K562 (cell line): ENCODE measurements at regions not wholly inside any gene's neighbourhood (a gene's known extent, or its start where the extent isn't known, plus 50 kb on each side); places are given as distances from the start of the nearest gene placed in this dataset.
A peak's percentile ranks its signal among the peaks of the same experiment; 100 is the strongest.

Experiments
- ATAC-seq: fragments of 200-7000 bp; cut with Tn5 transposase; 3 replicates; pipeline ENCODE4 v1.9.1; 2020; ENCODE audit warnings: moderate library complexity
- BruUV-seq: library from RNA; stranded (reverse); fragments of 400-500 nt; replicated peaks from 2 replicates; lab custom pipeline; 2021; lab: Mats Ljungman, UMichigan
- CTCF ChIA-PET: fragments of 300-600 bp; formaldehyde crosslinking; extraction: SDS; loops from one replicate; lab custom pipeline; 2021; ENCODE audit warnings: low intra/inter-chr PET ratio; lab: Yijun Ruan, JAX
- POLR2A ChIA-PET: fragments of 300-600, 350-650 bp; sonication (Branson Sonifier 250); formaldehyde crosslinking; extraction: SDS; loops from one replicate; lab custom pipeline; 2021; ENCODE audit warnings: antibody characterized with exemption, inconsistent platforms; lab: Yijun Ruan, JAX
- DNase-seq, 4 experiments: peaks; one replicate each; pipeline versions ENCODE4 v3.0.0 to v3.0.0-alpha.2; 2011 to 2018; ENCODE audit warnings: low spot score in 3 of 4, mixed read lengths in 3 of 4; ENCODE audit errors: extremely low read depth in 1 of 4
- FAIRE-seq: peaks from 2 replicates; lab custom pipeline; 2011; peaks lifted over from hg19 to GRCh38; lab: Jason Lieb, UNC
- H2AFZ ChIP-seq: 2 replicates; pipeline ENCODE4 v1.6.0; 2011; ENCODE audit warnings: low read depth, low read length, control low read depth, inconsistent platforms
- H3K27ac ChIP-seq: fragments of 200-600 bp; 3 replicates; pipeline ENCODE4 v1.8.0; 2011; ENCODE audit warnings: low read depth, mild to moderate bottlenecking, control low read depth, inconsistent platforms, low read length, moderate library complexity, mixed read lengths; ENCODE audit errors: extremely low read depth
- H3K27me3 ChIP-seq, 2 experiments: fragments of 300-600 bp in 1 of 2; 2 replicates in 1 of 2; 3 replicates in 1 of 2; pipeline versions ENCODE4 v1.6.0 to v1.8.0; 2011; ENCODE audit warnings: inconsistent platforms in 2 of 2, low read length in 2 of 2, mild to moderate bottlenecking in 1 of 2, mixed read lengths in 1 of 2, moderate library complexity in 1 of 2; ENCODE audit not compliant: control insufficient read depth in 2 of 2, insufficient read depth in 2 of 2
- H3K36me3 ChIP-seq: fragments of 300-600 bp; 3 replicates; pipeline ENCODE4 v1.8.0; 2011; ENCODE audit warnings: mild to moderate bottlenecking, low read length, inconsistent platforms; ENCODE audit not compliant: control insufficient read depth, insufficient read depth
- H3K4me1 ChIP-seq, 2 experiments: fragments of 200-600 bp in 1 of 2; replicated peaks in 1 of 2; 2 replicates in 1 of 2; 3 replicates in 1 of 2; pipeline versions ENCODE4 v1.5.1 to v1.8.0; 2011; ENCODE audit warnings: inconsistent platforms in 2 of 2, low read length in 2 of 2, mild to moderate bottlenecking in 1 of 2, mixed read lengths in 1 of 2, moderate library complexity in 1 of 2; ENCODE audit not compliant: control insufficient read depth in 2 of 2, insufficient read depth in 2 of 2
- H3K4me2 ChIP-seq: 2 replicates; pipeline ENCODE4 v1.6.1; 2011; ENCODE audit warnings: low read length, control low read depth, inconsistent platforms, mixed read lengths; ENCODE audit not compliant: insufficient read depth
- H3K4me3 ChIP-seq: fragments of 200-600 bp; sonication (generic), shearing (Covaris generic); 2 replicates; pipeline ENCODE4 v1.5.1; 2016; ENCODE audit warnings: control low read depth, inconsistent platforms
- H3K79me2 ChIP-seq: fragments of 200-600 bp; 3 replicates; pipeline ENCODE4 v1.8.0; 2011; ENCODE audit warnings: low read length, inconsistent platforms; ENCODE audit not compliant: control insufficient read depth, insufficient read depth
- H3K9ac ChIP-seq, 2 experiments: 2 replicates each; pipeline versions ENCODE4 v1.6.0 to v1.6.1; 2011; ENCODE audit warnings: low read depth in 2 of 2, low read length in 2 of 2, control low read depth in 1 of 2, inconsistent platforms in 1 of 2, mild to moderate bottlenecking in 1 of 2, mixed read lengths in 1 of 2; ENCODE audit not compliant: insufficient read depth in 1 of 2
- H3K9me1 ChIP-seq: one replicate; pipeline ENCODE4 v1.6.0; 2011; ENCODE audit warnings: inconsistent platforms, mild to moderate bottlenecking, low read length, moderate library complexity; ENCODE audit not compliant: control insufficient read depth, insufficient read depth
- H3K9me3 ChIP-seq: replicated peaks from 2 replicates; pipeline ENCODE4 v1.5.1; 2011; ENCODE audit warnings: low read depth, low read length, inconsistent platforms; ENCODE audit not compliant: control insufficient read depth, insufficient read depth
- H4K20me1 ChIP-seq: replicated peaks from 2 replicates; pipeline ENCODE4 v1.6.1; 2011; ENCODE audit warnings: low read length, inconsistent platforms, mixed read lengths; ENCODE audit not compliant: control insufficient read depth, insufficient read depth
- BCLAF1 ChIP-seq, 2 experiments: fragments of 450-650 bp in 1 of 2; IDR thresholded peaks; 2 replicates each; pipeline ENCODE4 v1.6.1; 2011 to 2017; ENCODE audit warnings: low read depth in 2 of 2, antibody characterized with exemption in 1 of 2, borderline replicate concordance in 1 of 2, low read length in 1 of 2, mild to moderate bottlenecking in 1 of 2, mixed read lengths in 1 of 2; ENCODE audit not compliant: control insufficient read depth in 1 of 2
- RAD21 ChIP-seq, 2 experiments: fragments of 250-450 bp in 1 of 2; fragments of 450-650 bp in 1 of 2; sonication (Bioruptor Pico) in 1 of 2; formaldehyde crosslinking in 1 of 2; IDR thresholded peaks in 1 of 2; conservative IDR thresholded peaks in 1 of 2; 2 replicates each; pipeline versions ENCODE4 v1.4.0 to v1.8.0; 2020 to 2022; ENCODE audit warnings: mild to moderate bottlenecking in 2 of 2, moderate library complexity in 1 of 2
- ZNF134 ChIP-seq: fragments of 250-450 bp; sonication (Bioruptor Pico); conservative IDR thresholded peaks from 2 replicates; pipeline ENCODE4 v1.4.0; 2020
- WGBS: fragments of 100-300 bp; shearing (Covaris generic); methylation state at CpG from one replicate; pipeline ENCODE4 v1.1.6; 2016; ENCODE audit warnings: low coverage, mixed read lengths; ENCODE audit not compliant: insufficient coverage; ENCODE audit errors: missing lambda C conversion rate; 5-methylcytosine and 5-hydroxymethylcytosine counted together
- in situ Hi-C: fragments of 300-500 bp; cut with MboI; formaldehyde crosslinking; loops from 4 replicates; pipeline ENCODE4 v1.15.0; 2018; ENCODE audit warnings: inconsistent platforms, mixed read lengths
- intact Hi-C: fragments of 100-400 bp; cut with micrococcal nuclease; formaldehyde crosslinking; loops from 2 replicates; pipeline ENCODE4 v1.14.2; 2022
- TF ChIP-seq, protein P1 (sequence below), 3 experiments: IDR thresholded peaks in 2 of 3; conservative IDR thresholded peaks in 1 of 3; 2 replicates each; pipeline ENCODE4 v1.5.1; 2011 to 2012; ENCODE audit warnings: low read length in 3 of 3, mild to moderate bottlenecking in 3 of 3, control low read depth in 2 of 3, improper control_type of control experiment in 1 of 3, inconsistent platforms in 1 of 3, low read depth in 1 of 3, mixed read lengths in 1 of 3, moderate library complexity in 1 of 3; ENCODE audit not compliant: insufficient read depth in 2 of 3
- TF ChIP-seq, protein P2 (sequence below), 2 experiments: fragments of 450-650 bp; formaldehyde crosslinking in 1 of 2; IDR thresholded peaks; 2 replicates each; pipeline versions ENCODE4 v1.4.0 to v1.6.1; 2014 to 2020; ENCODE audit warnings: mild to moderate bottlenecking in 2 of 2, borderline replicate concordance in 1 of 2, low read depth in 1 of 2

- intact Hi-C loops: loop anchor here (10.0 kb wide), 1 partner anchor 1469 kb away; no protein-coding TSS in a partner anchor
- no TSS peak for BruUV-seq
- FAIRE-seq: no peak
- no peak for ATAC-seq
- Histone ChIP-seq H3K27ac (no peak overlapping the region), H3K4me1 (no peaks in the 10 kb centered on the region), H4K20me1 (no peaks in the 10 kb centered on the region), H2AFZ (no peak overlapping the region)
- CTCF ChIA-PET: interaction anchor here (0.7 kb wide), 1 partner anchor 1469 kb away, joined by 3 read pairs; no protein-coding TSS in a partner anchor
- DNase-seq: peak; percentile 8 to 54 (median 14)
- in situ Hi-C loops: loop anchor here (10.0 kb wide), 1 partner anchor 1469 kb away; no protein-coding TSS in a partner anchor
- TF ChIP-seq, protein P1, sequence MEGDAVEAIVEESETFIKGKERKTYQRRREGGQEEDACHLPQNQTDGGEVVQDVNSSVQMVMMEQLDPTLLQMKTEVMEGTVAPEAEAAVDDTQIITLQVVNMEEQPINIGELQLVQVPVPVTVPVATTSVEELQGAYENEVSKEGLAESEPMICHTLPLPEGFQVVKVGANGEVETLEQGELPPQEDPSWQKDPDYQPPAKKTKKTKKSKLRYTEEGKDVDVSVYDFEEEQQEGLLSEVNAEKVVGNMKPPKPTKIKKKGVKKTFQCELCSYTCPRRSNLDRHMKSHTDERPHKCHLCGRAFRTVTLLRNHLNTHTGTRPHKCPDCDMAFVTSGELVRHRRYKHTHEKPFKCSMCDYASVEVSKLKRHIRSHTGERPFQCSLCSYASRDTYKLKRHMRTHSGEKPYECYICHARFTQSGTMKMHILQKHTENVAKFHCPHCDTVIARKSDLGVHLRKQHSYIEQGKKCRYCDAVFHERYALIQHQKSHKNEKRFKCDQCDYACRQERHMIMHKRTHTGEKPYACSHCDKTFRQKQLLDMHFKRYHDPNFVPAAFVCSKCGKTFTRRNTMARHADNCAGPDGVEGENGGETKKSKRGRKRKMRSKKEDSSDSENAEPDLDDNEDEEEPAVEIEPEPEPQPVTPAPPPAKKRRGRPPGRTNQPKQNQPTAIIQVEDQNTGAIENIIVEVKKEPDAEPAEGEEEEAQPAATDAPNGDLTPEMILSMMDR (IDR thresholded peaks at IDR 0.05 in 2 of 3, conservative IDR thresholded peaks at IDR 0.05 in 1 of 3; ENCODE audit: insufficient read depth in 2 of 3, low read depth in 1 of 3, low read length in 3 of 3): peak; percentile 18 to 36 (median 33); a peak in 3 of 6 replicates
- TF ChIP-seq, protein P2, sequence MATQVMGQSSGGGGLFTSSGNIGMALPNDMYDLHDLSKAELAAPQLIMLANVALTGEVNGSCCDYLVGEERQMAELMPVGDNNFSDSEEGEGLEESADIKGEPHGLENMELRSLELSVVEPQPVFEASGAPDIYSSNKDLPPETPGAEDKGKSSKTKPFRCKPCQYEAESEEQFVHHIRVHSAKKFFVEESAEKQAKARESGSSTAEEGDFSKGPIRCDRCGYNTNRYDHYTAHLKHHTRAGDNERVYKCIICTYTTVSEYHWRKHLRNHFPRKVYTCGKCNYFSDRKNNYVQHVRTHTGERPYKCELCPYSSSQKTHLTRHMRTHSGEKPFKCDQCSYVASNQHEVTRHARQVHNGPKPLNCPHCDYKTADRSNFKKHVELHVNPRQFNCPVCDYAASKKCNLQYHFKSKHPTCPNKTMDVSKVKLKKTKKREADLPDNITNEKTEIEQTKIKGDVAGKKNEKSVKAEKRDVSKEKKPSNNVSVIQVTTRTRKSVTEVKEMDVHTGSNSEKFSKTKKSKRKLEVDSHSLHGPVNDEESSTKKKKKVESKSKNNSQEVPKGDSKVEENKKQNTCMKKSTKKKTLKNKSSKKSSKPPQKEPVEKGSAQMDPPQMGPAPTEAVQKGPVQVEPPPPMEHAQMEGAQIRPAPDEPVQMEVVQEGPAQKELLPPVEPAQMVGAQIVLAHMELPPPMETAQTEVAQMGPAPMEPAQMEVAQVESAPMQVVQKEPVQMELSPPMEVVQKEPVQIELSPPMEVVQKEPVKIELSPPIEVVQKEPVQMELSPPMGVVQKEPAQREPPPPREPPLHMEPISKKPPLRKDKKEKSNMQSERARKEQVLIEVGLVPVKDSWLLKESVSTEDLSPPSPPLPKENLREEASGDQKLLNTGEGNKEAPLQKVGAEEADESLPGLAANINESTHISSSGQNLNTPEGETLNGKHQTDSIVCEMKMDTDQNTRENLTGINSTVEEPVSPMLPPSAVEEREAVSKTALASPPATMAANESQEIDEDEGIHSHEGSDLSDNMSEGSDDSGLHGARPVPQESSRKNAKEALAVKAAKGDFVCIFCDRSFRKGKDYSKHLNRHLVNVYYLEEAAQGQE (IDR thresholded peaks at IDR 0.05; ENCODE audit: borderline replicate concordance): 0 out of 2 replicates have a peak, but pooled peaks have one; percentile 23
- TF ChIP-seq, protein P2 (CRISPR knock-in tag; IDR thresholded peaks at IDR 0.05; ENCODE audit: low read depth): no peak
- TF ChIP-seq RAD21 (CRISPR knock-in tag; conservative IDR thresholded peaks at IDR 0.05 in 1 of 2, IDR thresholded peaks at IDR 0.05 in 1 of 2): peak in 1 of 2 experiments; percentile 50; a peak in 3 of 4 replicates
- no peak for TF ChIP-seq BCLAF1 (IDR thresholded peaks at IDR 0.05; ENCODE audit: borderline replicate concordance in 1 of 2, control insufficient read depth in 1 of 2, low read depth in 2 of 2, low read length in 1 of 2)
- no peak for TF ChIP-seq ZNF134 (CRISPR knock-in tag)
- TF ChIP-seq, all 486 proteins: peak for 3
- H3K4me3 ChIP-seq: no peak overlapping the region
- no peak overlapping the region for H3K9ac ChIP-seq
- H3K36me3 ChIP-seq: no peaks in the 10 kb centered on the region
- H3K27me3 ChIP-seq: no peaks in the 10 kb centered on the region
- no peaks in the 10 kb centered on the region for H3K9me3 ChIP-seq
- POLR2A ChIA-PET: no interaction called here
- WGBS: 0% methylated on average over 4 of the region's 4 CpGs
- no peaks in the 10 kb centered on the region for H3K79me2 ChIP-seq
- no peaks in the 10 kb centered on the region for H3K9me1 ChIP-seq
- H3K4me2 ChIP-seq: no peak overlapping the region
Measured at GRCh38 chrX:76555816-76556215, 128.3 kb downstream of the MAGEE1 start.
